Neutrophil (primary cell): ENCODE measurements at regions not wholly inside any gene's neighbourhood (a gene's known extent, or its start where the extent isn't known, plus 50 kb on each side); places are given as distances from the start of the nearest gene placed in this dataset.

Experiments
- H3K27ac ChIP-seq: fragments of 200-600 bp; sonication (generic); 2 replicates; pipeline ENCODE4 v1.5.1; 2016; ENCODE audit warnings: mild to moderate bottlenecking, moderate library complexity
- H3K27me3 ChIP-seq: fragments of 200-600 bp; sonication (generic); 2 replicates; pipeline ENCODE4 v1.6.0; 2016; ENCODE audit warnings: mild to moderate bottlenecking
- H3K36me3 ChIP-seq: fragments of 200-600 bp; sonication (generic); 2 replicates; pipeline ENCODE4 v1.5.1; 2017
- H3K4me1 ChIP-seq, 2 experiments: fragments of 200-600 bp in 1 of 2; sonication (generic) in 1 of 2; 1 replicate in 1 of 2; 2 replicates in 1 of 2; pipeline versions ENCODE4 v1.5.1 to v1.6.1; 2013 to 2016; ENCODE audit warnings: low read depth in 1 of 2, low read length in 1 of 2, mild to moderate bottlenecking in 1 of 2, moderate library complexity in 1 of 2; ENCODE audit not compliant: control insufficient read depth in 1 of 2, insufficient read depth in 1 of 2
- H3K4me3 ChIP-seq, 2 experiments: fragments of 200-600 bp in 1 of 2; sonication (generic) in 1 of 2; 1 replicate in 1 of 2; 2 replicates in 1 of 2; pipeline ENCODE4 v1.5.1; 2013 to 2016; ENCODE audit warnings: low read depth in 1 of 2, low read length in 1 of 2, mild to moderate bottlenecking in 1 of 2, moderate library complexity in 1 of 2
- H3K9me3 ChIP-seq: fragments of 200-600 bp; sonication (generic); 2 replicates; pipeline ENCODE4 v1.5.1; 2016
- TF ChIP-seq, protein P1 (sequence below): fragments of 200-600 bp; sonication (generic); IDR thresholded peaks from 2 replicates; pipeline ENCODE4 v1.5.1; 2016; ENCODE audit warnings: antibody characterized with exemption

DNA sequence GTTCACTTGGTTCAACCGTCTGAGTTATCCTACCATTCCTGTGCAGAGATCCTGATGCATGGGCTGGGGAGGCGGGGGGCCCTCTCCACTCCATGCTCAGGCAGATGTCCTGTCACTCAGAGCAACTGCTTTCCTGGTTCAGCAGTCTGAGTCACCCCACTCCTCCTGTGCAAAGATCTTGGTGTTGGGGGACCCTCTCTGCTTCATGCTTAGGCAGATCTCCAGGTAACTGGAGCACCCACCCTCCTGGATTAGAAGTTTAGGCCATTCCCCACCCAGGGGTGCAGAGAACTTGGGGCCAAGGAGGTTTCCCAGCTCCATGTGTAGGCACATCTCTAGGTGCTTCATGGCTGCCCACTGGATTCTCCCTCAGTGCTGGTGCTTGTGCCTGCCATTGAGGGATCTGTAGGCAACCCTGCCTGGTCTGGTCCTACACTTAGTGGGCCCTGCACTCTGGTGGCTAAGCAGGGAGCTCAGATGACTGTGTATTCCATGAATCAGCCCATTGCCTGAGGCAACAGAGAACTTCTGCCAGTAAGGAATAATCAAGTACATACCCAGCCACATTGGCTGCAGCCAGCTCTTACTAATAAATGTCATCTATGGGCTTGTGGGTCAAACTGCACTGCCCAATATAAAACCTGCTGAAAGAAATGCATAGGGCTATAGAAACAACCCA lies 465.4 kb upstream of the THBS1 start:
- no peaks in the 10 kb centered on the region for H3K27me3 ChIP-seq
- TF ChIP-seq, protein P1, sequence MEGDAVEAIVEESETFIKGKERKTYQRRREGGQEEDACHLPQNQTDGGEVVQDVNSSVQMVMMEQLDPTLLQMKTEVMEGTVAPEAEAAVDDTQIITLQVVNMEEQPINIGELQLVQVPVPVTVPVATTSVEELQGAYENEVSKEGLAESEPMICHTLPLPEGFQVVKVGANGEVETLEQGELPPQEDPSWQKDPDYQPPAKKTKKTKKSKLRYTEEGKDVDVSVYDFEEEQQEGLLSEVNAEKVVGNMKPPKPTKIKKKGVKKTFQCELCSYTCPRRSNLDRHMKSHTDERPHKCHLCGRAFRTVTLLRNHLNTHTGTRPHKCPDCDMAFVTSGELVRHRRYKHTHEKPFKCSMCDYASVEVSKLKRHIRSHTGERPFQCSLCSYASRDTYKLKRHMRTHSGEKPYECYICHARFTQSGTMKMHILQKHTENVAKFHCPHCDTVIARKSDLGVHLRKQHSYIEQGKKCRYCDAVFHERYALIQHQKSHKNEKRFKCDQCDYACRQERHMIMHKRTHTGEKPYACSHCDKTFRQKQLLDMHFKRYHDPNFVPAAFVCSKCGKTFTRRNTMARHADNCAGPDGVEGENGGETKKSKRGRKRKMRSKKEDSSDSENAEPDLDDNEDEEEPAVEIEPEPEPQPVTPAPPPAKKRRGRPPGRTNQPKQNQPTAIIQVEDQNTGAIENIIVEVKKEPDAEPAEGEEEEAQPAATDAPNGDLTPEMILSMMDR: no peak
- H3K4me3 ChIP-seq: no peak overlapping the region
- no peak overlapping the region for H3K27ac ChIP-seq
- H3K4me1 ChIP-seq: no peaks in the 10 kb centered on the region
- H3K9me3 ChIP-seq: no peaks in the 10 kb centered on the region
- no peaks in the 10 kb centered on the region for H3K36me3 ChIP-seq

DNA sequence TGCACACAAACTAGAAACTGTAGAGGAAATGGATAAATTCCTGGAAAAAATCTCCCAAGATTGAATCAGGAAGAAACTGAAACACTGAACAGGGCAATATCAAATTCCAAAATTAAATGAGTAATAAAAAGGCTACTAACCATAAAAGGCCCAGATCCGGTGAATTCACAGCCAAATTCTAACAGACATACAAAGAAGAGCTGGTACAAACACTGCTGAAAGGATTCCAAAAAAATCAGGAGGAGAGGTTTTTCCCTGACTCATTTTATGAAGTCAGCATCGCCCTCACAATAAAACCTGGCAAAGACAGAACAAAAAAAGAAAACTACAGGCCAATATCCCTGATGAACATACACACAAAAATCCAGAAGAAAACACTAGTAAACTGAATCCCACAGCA lies 462.4 kb upstream of the THBS1 start:
- Histone ChIP-seq H3K27ac (no peak overlapping the region), H3K4me3 (no peak overlapping the region), H3K9me3 (no peaks in the 10 kb centered on the region), H3K4me1 (peaks cover 0 to under 1% of the 10 kb centered on the region in 2 experiments), H3K27me3 (no peaks in the 10 kb centered on the region), H3K36me3 (no peaks in the 10 kb centered on the region)
- TF ChIP-seq, protein P1: no peak

DNA sequence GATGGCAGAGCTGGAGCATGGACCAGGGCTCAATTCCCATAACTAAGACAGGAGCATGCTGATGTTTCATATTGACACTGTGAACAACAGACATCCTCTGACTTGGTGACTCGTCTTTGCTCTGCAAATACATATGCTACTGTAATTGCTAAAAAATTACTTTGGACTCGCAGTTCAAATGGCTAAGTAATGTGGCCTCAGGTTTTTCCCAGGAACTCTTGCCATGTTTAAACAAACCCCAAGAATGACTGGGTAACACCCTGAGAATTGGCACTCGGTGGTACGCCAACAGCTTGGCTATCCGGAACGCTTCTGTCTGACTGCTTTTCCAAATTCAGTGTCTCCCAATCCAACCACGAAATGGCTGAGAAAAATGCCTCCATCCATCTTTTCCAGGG lies 456.7 kb upstream of the THBS1 start:
- Histone ChIP-seq H3K27ac (no peak overlapping the region), H3K4me1 (peaks cover 0 to 3% of the 10 kb centered on the region in 2 experiments), H3K9me3 (no peaks in the 10 kb centered on the region)

DNA sequence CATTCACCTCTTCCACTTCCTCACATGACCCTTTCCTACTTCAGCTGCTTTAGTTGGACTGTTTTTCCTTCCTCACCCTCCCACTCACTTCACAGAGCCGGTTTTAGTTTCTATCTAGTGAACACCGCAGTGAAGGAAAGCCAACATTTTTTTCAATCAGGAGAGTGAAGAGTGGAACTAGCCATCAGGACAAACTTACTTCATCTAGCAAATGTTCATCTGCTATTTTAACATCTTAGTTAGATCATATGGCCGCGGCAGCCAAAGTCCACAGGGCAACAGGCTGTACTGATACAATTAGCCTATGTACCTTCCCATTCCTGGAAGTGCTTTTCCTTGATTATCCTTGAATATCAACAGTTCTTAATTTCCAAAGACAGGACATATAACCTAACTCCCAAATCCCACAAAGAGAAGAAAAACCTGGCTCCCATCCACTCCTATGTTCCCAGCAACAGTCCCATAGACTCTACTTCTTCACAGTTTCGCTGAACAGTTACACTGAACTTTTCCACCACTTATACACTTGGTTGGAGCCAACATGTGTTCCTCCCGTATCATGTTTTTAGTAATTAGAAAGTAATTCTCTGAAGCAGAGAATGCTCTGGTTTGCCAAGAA lies 456.2 kb upstream of the THBS1 start:
- Histone ChIP-seq H3K27me3 (peaks cover 10% of the 10 kb centered on the region), H3K4me1 (peaks cover 0 to 3% of the 10 kb centered on the region in 2 experiments), H3K36me3 (no peaks in the 10 kb centered on the region), H3K27ac (no peak overlapping the region), H3K4me3 (no peak overlapping the region), H3K9me3 (no peaks in the 10 kb centered on the region)
- TF ChIP-seq, protein P1: no peak

More for the DNA sequence above, 456.7 kb upstream of the THBS1 start:
- TF ChIP-seq, protein P1: no peak
- Histone ChIP-seq H3K36me3 (no peaks in the 10 kb centered on the region), H3K27me3 (peaks cover 10% of the 10 kb centered on the region), H3K4me3 (no peak overlapping the region)

DNA sequence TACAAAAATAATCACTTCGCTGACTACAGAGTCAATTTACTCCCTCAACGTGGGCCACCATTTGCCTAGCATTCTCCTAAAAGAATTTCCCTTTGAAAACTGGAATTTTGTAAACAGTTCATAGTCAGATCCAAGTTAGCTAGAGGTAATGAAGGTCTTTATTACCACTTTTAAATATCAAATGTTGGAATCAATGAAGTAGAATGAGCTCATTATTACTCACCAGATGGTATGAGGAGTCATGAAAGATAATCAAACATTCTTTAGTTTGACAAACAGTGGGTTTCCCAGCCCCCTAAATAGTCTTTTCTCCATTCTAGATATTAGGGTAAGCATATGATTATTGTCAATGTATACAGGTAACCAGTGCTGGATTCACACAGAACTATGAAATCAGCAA lies 455.7 kb upstream of the THBS1 start:
- Histone ChIP-seq H3K27ac (no peak overlapping the region), H3K4me1 (peaks cover 0 to 3% of the 10 kb centered on the region in 2 experiments), H3K4me3 (no peak overlapping the region), H3K27me3 (peaks cover 10% of the 10 kb centered on the region), H3K9me3 (no peaks in the 10 kb centered on the region), H3K36me3 (no peaks in the 10 kb centered on the region)
- TF ChIP-seq, protein P1: no peak
